ENCODE measurements at regions not wholly inside any gene's neighbourhood (a gene's known extent, or its start where the extent isn't known, plus 50 kb on each side); places are given as distances from the start of the nearest gene placed in this dataset.
"Not testable (repeated sequence)": the region's sequence is repeated elsewhere in the genome, so short reads cannot be mapped to it uniquely, and the experiment has no call there.

DNA sequence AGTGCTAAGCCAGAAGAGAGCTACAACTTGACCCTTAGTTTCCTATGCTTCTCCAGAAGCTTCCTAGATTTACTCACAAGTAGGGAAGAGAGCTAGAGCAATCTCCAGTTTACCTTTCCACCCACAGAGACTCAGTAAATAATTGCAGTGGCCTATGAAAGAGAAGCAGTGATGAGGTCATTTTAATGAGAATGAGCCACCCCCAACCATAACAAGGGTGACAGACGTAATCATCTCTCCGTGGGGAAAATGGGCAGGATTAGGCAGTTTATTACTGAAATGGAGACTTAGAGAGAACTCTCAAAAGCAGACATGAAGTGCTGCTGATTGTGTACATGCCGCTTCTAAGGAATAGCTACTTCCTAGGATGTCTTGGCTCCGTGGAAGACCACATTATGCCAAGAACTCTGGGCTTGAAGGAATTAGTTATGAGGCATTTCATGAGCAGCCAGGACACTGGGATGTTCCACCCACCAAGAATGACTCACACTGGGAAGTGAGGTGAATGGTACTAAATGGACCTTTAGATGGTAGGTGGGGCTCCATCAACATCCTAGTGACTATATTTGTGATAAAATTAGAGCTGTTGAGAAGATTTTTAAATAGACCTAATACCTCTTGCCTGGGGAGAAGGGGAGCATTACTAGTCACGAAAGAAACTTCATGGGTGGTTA lies 160.9 kb downstream of the EDEM1 start:
- intact Hi-C loops (cut with micrococcal nuclease): no loop called here

DNA sequence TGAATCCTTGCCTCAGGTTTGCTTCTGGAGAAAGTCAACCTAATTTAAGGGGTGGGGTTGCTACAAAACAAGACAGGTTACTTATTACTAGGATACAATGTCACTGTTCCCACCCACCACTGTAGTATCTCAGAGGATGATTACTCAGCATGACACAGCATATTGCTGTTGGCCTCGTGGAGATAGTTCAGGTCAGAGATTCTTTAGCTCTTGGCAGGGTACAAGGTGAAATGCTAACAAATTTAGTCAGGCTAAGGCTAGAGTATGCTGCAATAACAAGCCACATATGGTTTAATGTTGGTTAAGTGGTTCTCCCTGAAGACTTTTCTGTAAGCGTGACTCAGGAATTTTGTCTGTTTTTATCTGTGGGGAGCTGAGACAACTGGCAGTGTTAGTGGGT lies 161.8 kb downstream of the EDEM1 start:
- intact Hi-C loops (cut with micrococcal nuclease): no loop called here

DNA sequence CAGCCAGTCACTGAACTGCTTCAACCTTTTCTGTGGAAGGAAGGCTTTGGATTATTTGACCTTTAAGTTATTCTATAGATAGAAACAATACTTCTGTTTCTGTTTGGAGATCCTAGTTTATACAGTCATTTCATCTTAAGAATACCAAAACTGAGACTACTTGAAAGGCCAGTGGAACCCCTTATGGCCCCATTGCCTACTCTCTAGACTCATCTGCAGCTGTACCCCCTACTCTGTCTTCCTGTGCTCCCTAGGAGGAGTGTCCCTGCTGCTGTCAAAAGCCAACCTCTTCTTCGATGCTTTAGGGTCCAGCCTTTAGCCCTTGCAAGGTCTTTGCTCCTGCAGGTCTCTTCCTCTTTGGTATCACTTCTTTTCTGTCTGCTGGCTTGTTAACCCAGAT lies 169.6 kb downstream of the EDEM1 start:
- intact Hi-C loops (cut with micrococcal nuclease): no loop called here

DNA sequence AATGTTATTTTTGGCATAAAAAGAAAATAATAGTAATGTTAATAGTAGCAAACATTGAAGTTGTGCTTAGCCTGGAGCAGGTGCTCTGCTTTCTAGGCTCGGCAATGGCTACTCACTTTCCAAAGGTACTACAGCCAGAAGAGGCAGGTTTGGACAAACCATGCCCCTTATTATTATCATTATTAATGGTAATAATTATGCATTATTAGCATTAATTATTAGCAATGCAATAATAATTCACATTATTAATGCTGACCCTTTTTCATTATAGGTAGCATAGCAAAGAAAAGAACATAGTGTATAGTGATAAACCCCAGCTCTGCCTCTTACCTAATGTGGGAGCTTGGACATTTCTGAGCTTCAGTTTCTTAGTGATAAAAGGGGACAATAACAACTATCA lies 171.4 kb downstream of the EDEM1 start:
- intact Hi-C loops (cut with micrococcal nuclease): no loop called here

DNA sequence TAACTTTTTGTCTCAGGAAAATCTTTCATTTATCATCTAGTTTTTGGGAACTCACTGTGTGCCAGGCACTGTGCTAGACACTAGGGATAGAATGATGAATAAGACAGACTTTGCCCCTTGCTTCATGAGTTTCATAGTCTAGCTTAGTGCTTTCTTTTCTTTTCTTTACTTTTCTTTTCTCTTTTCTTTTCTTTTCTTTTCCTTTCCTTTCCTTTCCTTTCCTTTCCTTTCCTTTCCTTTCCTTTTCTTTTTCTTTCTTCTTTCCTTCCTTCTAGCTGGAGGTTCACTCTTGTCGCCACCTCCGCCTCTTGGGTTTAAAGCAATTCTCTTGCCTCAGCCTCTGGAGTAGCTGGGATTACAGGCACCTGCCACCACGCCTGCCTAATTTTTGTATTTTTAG lies 172.9 kb downstream of the EDEM1 start:
- intact Hi-C loops (cut with micrococcal nuclease): no loop called here

DNA sequence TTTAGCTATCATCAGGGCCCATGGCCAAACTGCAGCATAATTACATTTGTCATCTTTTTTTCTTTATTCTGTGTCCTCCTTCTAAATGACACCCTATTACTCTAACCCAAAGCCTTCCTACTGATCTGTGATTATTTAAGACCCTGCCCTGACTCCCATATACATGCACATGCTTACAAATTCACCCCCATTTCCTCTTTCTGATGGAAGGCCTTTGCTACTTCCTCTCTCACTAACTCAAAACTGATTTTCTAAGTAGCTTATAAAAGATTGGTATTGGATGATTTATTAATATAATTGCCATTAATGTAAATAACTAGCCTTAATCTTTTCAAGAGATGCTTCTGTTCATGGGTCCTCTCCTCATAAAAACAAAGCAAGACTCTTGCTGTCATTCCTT lies 179.2 kb downstream of the EDEM1 start:
- intact Hi-C loops (cut with micrococcal nuclease): no loop called here

DNA sequence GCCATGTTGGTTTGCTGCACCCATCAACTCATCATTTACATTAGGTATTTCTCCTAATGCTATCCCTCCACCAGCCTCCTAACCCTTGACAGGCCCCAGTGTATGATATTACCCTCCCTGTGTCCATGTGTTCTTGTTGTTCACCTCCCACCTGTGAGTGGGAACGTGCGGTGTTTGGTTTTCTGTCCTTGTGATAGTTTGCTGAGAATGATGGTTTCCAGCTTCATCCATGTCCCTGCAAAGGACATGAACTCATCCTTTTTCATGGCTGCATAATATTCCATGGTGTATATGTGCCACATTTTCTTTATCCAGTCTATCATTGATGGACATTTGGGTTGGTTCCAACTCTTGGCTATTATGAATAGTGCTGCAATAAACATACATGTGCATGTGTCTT lies 184.0 kb downstream of the EDEM1 start:
- intact Hi-C loops (cut with micrococcal nuclease): not testable (repeated sequence)

DNA sequence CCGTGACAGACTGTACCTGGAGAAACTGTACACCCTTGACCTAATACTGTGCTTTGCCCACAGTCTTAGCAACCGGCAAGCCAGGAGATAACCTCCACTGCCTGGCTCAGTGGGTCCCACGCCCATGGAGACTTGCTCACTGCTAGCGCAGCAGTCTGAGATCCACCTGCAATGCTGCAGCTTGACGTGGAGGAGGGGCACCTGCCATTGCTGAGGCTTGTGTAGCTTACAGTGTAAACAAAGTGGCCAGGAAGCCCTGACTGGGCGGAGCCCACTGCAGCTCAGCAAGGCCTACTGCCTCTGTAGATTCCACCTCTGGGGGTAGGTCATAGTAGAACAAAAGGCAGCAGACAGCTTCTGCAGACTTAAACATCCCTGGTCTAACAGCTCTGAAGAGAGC lies 189.3 kb downstream of the EDEM1 start:
- intact Hi-C loops (cut with micrococcal nuclease): no loop called here

DNA sequence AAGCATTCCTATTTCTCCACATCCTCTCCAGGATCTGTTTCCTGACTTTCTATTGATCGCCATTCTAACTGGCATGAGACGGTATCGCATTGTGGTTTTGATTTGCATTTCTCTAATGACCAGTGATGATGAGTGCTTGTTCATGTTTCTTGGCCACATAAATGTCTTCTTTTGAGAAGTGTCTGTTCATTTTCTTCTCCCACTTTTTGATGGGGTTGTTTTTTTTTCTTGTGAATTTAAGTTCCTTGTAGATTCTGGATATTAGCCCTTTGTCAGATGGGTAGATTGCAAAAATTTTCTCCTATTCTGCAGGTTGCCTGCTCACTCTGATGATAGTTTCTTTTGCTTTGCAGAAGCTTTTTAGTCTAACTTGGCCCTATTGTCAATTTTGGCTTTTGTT lies 191.8 kb downstream of the EDEM1 start:
- intact Hi-C loops (cut with micrococcal nuclease): not testable (repeated sequence)

DNA sequence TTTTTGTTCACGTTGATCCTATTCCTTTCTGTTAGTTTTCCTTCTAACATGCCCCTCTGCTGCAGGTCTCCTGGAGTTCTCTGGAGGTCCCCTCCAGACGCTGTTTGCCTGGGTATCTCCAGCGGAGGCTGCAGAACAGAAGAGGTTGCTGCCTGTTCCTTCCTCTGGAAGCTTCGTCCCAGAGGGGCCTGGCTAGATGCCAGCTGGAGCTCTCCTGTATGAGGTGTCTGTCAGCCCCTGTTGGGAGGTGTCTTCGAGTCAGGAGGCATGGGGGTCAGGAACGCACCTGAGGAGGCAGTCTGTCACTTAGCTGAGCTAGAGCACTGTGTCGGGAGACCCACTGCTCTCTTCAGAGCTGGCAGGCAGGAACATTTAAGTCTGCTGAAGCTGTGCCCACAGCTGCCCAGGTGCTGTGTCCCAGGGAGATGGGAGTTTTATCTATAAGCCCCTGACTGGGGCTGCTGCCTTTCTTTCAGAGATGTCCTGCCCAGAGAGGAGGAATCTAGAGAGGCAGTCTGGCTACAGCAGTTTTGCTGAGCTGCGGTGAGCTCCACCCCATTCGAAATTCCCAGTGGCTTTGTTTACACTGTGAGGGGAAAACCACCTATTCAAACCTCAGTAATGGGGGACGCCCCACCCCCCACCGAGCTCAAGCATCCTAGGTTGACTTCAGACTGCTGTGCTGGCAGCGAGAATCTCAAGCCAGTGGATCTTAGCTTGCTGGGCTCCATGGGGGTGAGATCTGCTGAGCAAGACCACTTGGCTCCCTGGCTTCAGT lies 196.2 kb downstream of the EDEM1 start:
- intact Hi-C loops (cut with micrococcal nuclease): not testable (repeated sequence)

DNA sequence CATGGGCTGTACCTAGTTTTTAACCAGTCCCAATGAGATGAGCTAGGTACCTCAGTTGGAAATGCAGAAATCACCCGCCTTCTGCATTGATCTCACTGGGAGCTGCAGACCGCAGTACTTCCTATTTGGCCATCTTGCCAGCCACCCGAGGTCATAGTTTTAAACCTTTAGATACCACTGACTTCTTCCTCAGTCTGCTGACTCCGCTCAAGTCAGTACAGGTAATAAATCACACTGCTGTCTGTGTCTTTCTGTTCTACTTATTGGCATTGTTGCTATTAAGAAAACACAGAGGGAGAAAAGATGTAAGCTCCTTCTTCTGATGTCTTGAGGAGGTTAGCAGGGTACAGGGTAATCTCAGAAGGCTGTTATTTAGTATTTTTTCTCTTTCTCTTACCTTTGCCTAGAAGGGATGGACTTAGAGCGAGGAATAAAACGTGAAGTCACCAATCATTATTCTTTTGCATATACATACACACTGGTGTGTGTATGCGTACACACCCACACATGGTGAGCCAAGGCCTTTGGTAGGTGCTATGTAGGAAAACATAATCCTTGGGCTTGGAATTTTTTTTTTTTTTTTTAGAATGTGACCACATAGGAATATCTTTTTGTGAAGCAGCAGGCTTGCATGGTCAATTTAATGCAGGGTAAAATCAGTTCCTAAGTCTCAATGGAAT lies 197.2 kb downstream of the EDEM1 start:
- intact Hi-C loops (cut with micrococcal nuclease): no loop called here

DNA sequence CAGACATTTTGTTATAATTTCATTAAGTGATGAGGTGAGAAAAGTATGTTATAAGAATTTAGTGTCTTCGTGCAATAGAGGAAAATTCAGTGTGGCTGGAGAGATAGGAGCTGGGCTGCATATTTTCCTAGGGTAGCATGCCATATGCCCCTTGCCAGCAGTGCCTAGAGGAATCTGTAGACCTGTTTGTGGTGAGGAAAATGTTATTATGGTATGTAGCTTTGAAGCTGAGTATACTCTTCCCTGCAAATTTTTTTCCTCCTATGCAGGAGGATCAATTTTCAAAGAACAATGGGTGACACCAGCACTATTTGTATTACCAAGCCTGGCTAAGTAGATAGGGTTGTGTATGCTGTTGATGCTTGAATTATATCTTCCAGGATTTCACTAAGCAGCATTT lies 200.6 kb downstream of the EDEM1 start:
- intact Hi-C loops (cut with micrococcal nuclease): no loop called here

DNA sequence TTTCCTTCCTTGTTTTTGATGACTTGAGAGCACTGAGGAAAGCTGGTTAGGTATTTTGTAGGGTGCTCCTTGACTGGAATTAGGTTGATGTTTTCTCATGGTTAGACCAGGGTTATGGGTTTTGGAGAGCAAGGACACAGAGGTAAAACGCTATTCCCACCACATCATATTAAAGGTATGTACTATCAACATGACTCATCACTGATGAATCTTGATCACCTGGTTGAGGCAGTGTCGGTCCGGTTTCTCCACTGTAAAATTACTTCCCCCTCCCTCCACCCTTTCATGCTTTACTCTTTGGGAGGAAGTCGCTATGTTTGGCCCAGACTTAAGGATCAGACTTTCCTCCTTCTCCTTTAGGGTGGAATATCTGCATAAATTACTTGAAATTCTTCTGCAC lies 201.6 kb downstream of the EDEM1 start:
- intact Hi-C loops (cut with micrococcal nuclease): no loop called here

DNA sequence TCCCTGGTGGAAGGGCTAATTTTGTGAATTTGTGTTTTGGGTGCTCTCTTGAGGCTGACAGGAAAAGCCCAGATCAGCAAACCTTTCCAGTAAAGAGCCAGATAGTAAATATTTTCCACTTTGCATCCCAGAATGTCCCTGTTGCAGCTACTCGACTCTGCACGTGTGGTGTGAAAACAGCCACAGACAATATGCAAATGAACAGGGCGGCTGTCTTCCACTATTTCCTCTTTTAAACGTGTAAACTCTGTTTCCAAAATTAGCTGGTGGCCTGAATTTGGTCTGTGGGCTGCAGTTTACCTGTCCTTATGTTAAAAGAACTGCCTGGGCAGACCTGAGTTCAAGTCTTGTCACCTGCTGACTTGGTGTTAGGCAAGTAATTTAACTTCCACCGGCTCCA lies 202.7 kb downstream of the EDEM1 start:
- intact Hi-C loops (cut with micrococcal nuclease): no loop called here

DNA sequence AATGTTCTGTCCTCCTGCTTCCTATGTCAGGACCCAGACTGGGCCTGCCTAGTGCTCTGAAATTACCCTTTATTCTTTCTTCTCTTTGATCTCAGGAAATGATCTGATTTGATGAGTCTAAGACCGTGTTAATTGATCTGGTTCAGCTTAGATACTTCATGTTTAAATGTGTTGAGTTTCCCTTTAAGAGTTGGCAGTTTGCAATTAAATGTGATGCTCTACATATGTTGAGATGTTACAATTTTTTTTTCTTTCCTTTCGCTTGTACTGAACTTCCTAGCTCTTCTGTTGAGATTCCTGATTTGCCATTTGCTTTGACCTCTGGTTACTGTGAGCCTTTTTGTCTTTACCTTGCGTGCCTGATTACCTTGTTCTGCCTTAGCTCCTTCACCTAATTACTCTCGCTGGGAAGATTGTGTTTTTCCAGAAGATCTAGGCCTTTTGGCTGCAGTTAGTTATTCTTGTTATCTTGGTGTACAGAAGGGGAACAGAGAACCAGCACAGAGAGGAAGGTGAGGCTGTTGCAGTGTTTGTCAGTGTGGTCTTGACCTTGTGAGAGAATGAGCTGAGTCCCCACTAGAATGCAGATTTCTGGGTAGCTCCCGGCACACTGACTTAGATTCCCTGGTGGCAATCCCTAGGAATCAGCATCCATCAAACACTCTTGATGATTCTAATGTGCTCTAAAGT lies 203.6 kb downstream of the EDEM1 start:
- intact Hi-C loops (cut with micrococcal nuclease): no loop called here

DNA sequence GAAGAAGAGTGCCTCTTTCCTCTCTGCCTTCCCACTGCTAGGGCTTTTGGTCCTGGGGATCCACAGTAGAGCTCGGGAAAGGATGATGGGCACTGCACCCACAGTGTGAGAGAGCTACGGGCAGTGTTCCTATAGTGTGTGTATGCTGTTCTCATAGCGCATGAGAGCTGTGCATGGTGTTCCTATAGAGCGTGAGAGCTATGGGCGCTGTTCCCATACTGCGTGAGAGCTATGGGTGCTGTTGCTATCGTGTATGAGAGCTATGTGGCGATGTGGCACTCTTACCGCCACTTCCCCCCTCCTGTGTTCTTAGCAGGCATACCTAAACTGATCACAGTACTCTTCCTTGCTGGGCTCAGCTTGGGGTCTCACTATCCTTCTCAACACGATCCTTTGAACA lies 213.5 kb downstream of the EDEM1 start:
- intact Hi-C loops (cut with micrococcal nuclease): no loop called here

DNA sequence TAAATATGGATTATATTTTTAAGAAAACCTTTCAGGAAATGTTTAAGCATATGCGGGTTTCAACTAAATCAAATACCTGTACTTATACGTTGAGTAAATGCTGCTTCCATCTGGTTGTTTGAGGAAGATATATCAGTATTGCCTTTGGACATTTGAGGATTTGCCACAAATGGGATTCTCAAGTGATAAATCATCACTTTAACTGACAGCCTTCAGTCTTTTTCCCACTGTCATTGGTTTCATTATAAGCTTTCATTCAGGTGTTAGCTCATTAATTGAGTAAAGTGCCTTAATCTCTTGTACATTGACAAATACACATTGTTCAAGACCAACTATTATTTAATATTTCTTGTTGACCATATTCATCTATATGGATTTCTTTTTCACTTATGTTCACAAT lies 217.2 kb downstream of the EDEM1 start:
- intact Hi-C loops (cut with micrococcal nuclease): no loop called here

DNA sequence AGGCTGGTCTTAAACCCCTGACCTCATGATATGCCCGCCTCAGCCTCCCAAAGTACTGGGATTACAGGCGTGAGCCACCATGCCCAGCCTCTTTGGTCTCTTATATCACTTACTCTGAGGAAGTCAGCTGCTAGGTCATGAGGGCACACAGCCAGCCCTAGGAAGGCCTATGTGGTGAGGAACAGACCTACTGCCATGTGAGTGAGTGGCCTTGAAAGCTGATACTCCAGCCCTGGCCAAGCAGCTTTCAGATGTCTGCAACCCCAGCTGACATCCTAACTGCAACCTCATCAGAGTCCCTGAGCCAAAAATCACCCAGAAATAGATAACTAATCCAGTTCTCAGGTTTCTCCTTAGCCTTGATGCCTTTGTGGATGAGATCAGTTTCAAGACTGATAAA lies 224.3 kb downstream of the EDEM1 start:
- intact Hi-C loops (cut with micrococcal nuclease): no loop called here

DNA sequence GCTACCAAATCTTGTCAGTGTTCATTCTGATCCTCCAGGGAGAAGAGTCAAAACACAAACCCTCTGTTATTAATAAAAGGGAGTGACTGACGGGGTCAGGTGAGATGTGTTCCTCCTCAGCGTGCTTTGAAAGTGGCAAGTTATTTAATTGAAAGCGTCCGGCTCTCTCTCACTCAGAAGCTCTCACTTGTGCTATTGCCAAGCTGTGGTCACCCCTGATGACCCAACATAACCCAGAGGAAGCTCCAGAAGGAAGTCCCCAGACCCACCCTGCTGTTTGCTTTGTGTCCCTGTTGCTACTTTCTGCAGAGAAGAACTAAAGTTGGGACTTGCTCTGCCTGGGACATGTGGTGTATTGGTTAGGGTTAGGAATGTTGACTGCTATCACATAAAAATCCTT lies 235.6 kb downstream of the EDEM1 start:
- intact Hi-C loops (cut with micrococcal nuclease): no loop called here

DNA sequence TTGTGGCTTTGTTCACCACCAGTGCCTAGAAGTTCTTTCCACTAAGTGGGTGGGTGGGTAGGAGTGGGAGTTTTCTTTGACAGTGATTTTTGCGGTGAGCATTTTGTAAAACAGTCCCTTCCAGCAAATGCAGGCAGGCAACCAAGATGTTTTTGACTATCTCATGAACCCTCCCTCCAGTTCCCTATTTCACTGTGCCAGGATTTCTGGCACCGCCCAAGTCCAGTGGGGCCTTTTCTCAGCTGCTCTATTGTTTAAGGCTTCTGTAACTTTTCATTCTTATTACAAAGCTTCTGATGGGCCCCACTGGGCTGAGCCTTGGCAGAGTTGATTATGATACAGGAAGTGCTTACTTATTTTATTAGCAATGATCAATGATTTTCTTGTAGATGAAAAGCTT lies 236.0 kb downstream of the EDEM1 start:
- intact Hi-C loops (cut with micrococcal nuclease): no loop called here

DNA sequence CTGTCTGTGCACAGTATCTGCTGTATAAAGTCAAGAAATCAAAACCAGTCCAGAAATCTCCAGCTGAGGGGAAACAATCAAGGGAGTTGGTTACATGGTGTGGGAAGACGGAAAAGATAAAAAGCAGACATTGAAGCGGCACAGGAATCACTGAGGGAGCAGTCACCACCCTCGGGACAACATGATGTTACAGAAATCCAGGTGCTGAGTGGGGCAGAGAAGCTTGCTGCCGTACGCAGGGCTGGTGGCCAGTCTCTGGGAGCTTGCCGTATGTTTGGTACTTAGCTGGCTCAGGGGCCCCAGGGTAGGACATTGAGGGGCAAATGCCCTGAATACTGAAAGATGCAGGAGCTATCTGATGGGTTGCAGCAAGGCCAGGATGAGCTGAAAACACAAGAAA lies 237.9 kb downstream of the EDEM1 start:
- intact Hi-C loops (cut with micrococcal nuclease): no loop called here
